AG04450 (cell line): ENCODE measurements at regions not wholly inside any gene's neighbourhood (a gene's known extent, or its start where the extent isn't known, plus 50 kb on each side); places are given as distances from the start of the nearest gene placed in this dataset.

Source experiments
- CTCF ChIA-PET: fragments of 300-600, 350-600 bp; formaldehyde crosslinking; extraction: SDS; loops from one replicate; lab custom pipeline; 2022; ENCODE audit warnings: antibody characterized with exemption, inconsistent platforms; lab: Charles Lee
- POLR2A ChIA-PET: fragments of 350-600 bp; formaldehyde crosslinking; extraction: SDS; loops from one replicate; lab custom pipeline; 2021; ENCODE audit warnings: antibody characterized with exemption, inconsistent platforms; lab: Yijun Ruan, JAX
- DNase-seq: peaks from one replicate; pipeline ENCODE4 v3.0.0-alpha.2; 2011; ENCODE audit warnings: low read depth, low spot score
- H3K27ac ChIP-seq: one replicate; pipeline ENCODE4 v1.5.1; 2012; ENCODE audit warnings: low read depth, low read length, control low read depth
- H3K27me3 ChIP-seq: one replicate; pipeline ENCODE4 v1.6.0; 2012; ENCODE audit warnings: low read length; ENCODE audit not compliant: control insufficient read depth, insufficient read depth
- H3K4me3 ChIP-seq: 2 replicates; pipeline ENCODE4 v1.5.1; 2011; ENCODE audit warnings: mild to moderate bottlenecking, low read depth, low read length, control low read depth
- H3K9me3 ChIP-seq: 2 replicates; pipeline ENCODE4 v1.5.1; 2012; ENCODE audit warnings: low read length; ENCODE audit not compliant: control insufficient read depth, insufficient read depth
- CTCF ChIP-seq: IDR thresholded peaks from 2 replicates; pipeline ENCODE4 v1.5.1; 2011; ENCODE audit warnings: low read depth, low read length, control low read depth, inconsistent platforms

GRCh38 chr7:115359119-115359518 is 437.2 kb downstream of the MDFIC start:
- no peaks in the 10 kb centered on the region for H3K9me3 ChIP-seq
- CTCF ChIA-PET: interaction anchor here (1.6 kb wide), 1 partner anchor 493 kb away, joined by 8 read pairs; no protein-coding TSS in a partner anchor
- POLR2A ChIA-PET: no interaction called here
- no peaks in the 10 kb centered on the region for H3K27me3 ChIP-seq
- TF ChIP-seq CTCF: no peak
- H3K27ac ChIP-seq: no peak overlapping the region
- no peak for DNase-seq
- H3K4me3 ChIP-seq: no peak overlapping the region

GRCh38 chr7:115357703-115357999 is 435.8 kb downstream of the MDFIC start:
- TF ChIP-seq CTCF: no peak
- no peak overlapping the region for H3K27ac ChIP-seq
- DNase-seq: no peak
- no peaks in the 10 kb centered on the region for H3K9me3 ChIP-seq
- ChIA-PET CTCF (no interaction called here), POLR2A (no interaction called here)
- no peaks in the 10 kb centered on the region for H3K27me3 ChIP-seq
- H3K4me3 ChIP-seq: no peak overlapping the region

- no peaks in the 10 kb centered on the region for H3K9me3 ChIP-seq
- CTCF ChIA-PET: interaction anchor here (0.6 kb wide), 1 partner anchor 104 kb away, joined by 4 read pairs; no protein-coding TSS in a partner anchor
- TF ChIP-seq CTCF: no peak
- H3K4me3 ChIP-seq: no peak overlapping the region
- POLR2A ChIA-PET: no interaction called here
- no peaks in the 10 kb centered on the region for H3K27me3 ChIP-seq
- H3K27ac ChIP-seq: no peak overlapping the region
- peak; percentile 79 for DNase-seq
Observed at GRCh38 chr7:115356999-115357702, 435.3 kb downstream of the MDFIC start.

GRCh38 chr7:115356139-115356746 is 434.3 kb downstream of the MDFIC start:
- Histone ChIP-seq H3K4me3 (no peak overlapping the region), H3K9me3 (no peaks in the 10 kb centered on the region), H3K27ac (no peak overlapping the region), H3K27me3 (no peaks in the 10 kb centered on the region)
- peak; percentile 57 for TF ChIP-seq CTCF
- POLR2A ChIA-PET: no interaction called here
- no peak for DNase-seq
- CTCF ChIA-PET: interaction anchor here (0.6 kb wide), 1 partner anchor 105 kb away, joined by 4 read pairs; no protein-coding TSS in a partner anchor

GRCh38 chr7:115354925-115355324 is 433.0 kb downstream of the MDFIC start:
- Histone ChIP-seq H3K27me3 (no peaks in the 10 kb centered on the region), H3K4me3 (no peak overlapping the region), H3K27ac (no peak overlapping the region), H3K9me3 (no peaks in the 10 kb centered on the region)
- POLR2A ChIA-PET: no interaction called here
- CTCF ChIA-PET: no interaction called here
- TF ChIP-seq CTCF: no peak
- DNase-seq: no peak
